PC-3 (cell line): ENCODE measurements at regions not wholly inside any gene's neighbourhood (a gene's known extent, or its start where the extent isn't known, plus 50 kb on each side); places are given as distances from the start of the nearest gene placed in this dataset.

Source experiments
- ATAC-seq: fragments of 200-7000 bp; cut with Tn5 transposase; 2 replicates; pipeline ENCODE4 v1.9.1; 2020; ENCODE audit warnings: mild to moderate bottlenecking, moderate library complexity
- BruUV-seq: library from RNA; stranded (reverse); fragments of 400-500 nt; replicated peaks from 2 replicates; lab custom pipeline; 2021; lab: Mats Ljungman, UMichigan
- CTCF ChIA-PET: fragments of 300-600 bp; sonication (Branson Sonifier 250); formaldehyde crosslinking; loops from one replicate; lab custom pipeline; 2022; ENCODE audit warnings: antibody characterized with exemption; lab: Charles Lee
- POLR2A ChIA-PET: fragments of 300-600 bp; sonication (Branson Sonifier 250); formaldehyde crosslinking; loops from one replicate; lab custom pipeline; 2022; ENCODE audit warnings: antibody characterized with exemption; ENCODE audit not compliant: unreplicated experiment; lab: Charles Lee
- DNase-seq: peaks from one replicate; pipeline ENCODE4 v3.0.0-alpha.2; 2015
- H2AFZ ChIP-seq: fragments of 300-600 bp; sonication (generic); 2 replicates; pipeline ENCODE4 v1.6.0; 2016; ENCODE audit warnings: antibody characterized with exemption, low read length
- H3F3A ChIP-seq: fragments of 300-600 bp; sonication (generic); one replicate; pipeline ENCODE4 v1.6.0; 2017; ENCODE audit warnings: antibody characterized with exemption, low read length, control low read depth, mild to moderate bottlenecking; ENCODE audit not compliant: unreplicated experiment
- H3K27ac ChIP-seq: fragments of 300-600 bp; sonication (generic); 2 replicates; pipeline ENCODE4 v1.5.1; 2016; ENCODE audit warnings: mild to moderate bottlenecking, low read length
- H3K27me3 ChIP-seq: fragments of 300-600 bp; sonication (generic); 2 replicates; pipeline ENCODE4 v1.6.1; 2016; ENCODE audit warnings: low read length, mixed read lengths
- H3K36me3 ChIP-seq: fragments of 300-600 bp; sonication (generic); 2 replicates; pipeline ENCODE4 v1.6.1; 2016; ENCODE audit warnings: low read depth, mixed run types, low read length, mixed read lengths
- H3K4me1 ChIP-seq: fragments of 300-600 bp; sonication (generic); 2 replicates; pipeline ENCODE4 v1.5.1; 2016; ENCODE audit warnings: low read length; ENCODE audit not compliant: insufficient read depth
- H3K4me2 ChIP-seq: fragments of 300-600 bp; sonication (generic); 2 replicates; pipeline ENCODE4 v1.6.0; 2016; ENCODE audit warnings: low read length
- H3K4me3 ChIP-seq: fragments of 300-600 bp; sonication (generic); 2 replicates; pipeline ENCODE4 v1.5.1; 2016; ENCODE audit warnings: mild to moderate bottlenecking, low read length, mixed read lengths
- H3K79me2 ChIP-seq: fragments of 300-600 bp; sonication (generic); 2 replicates; pipeline ENCODE4 v1.6.1; 2017; ENCODE audit warnings: low read length, mixed read lengths
- H3K9ac ChIP-seq: fragments of 300-600 bp; sonication (generic); 2 replicates; pipeline ENCODE4 v1.6.0; 2016; ENCODE audit warnings: mild to moderate bottlenecking, low read length
- H3K9me2 ChIP-seq: fragments of 300-600 bp; sonication (generic); replicated peaks from 2 replicates; pipeline ENCODE4 v1.6.1; 2016; ENCODE audit warnings: mixed run types, low read length, mixed read lengths
- H3K9me3 ChIP-seq: fragments of 300-600 bp; sonication (generic); 2 replicates; pipeline ENCODE4 v1.6.1; 2016; ENCODE audit warnings: low read length, mixed read lengths
- H4K20me1 ChIP-seq: fragments of 300-600 bp; sonication (generic); 2 replicates; pipeline ENCODE4 v1.6.1; 2016; ENCODE audit warnings: low read length, mixed read lengths
- EZH2 ChIP-seq: fragments of 300-600 bp; sonication (generic); IDR thresholded peaks from one replicate; pipeline ENCODE4 v1.6.1; 2017; ENCODE audit warnings: antibody characterized with exemption, mild to moderate bottlenecking, low read length; ENCODE audit not compliant: unreplicated experiment
- EZH2phosphoT487 ChIP-seq: fragments of 300-600 bp; sonication (generic); IDR thresholded peaks from 2 replicates; pipeline ENCODE4 v1.6.1; 2018; ENCODE audit warnings: mild to moderate bottlenecking, antibody characterized with exemption, low read length, borderline replicate concordance
- intact Hi-C: fragments of 100-400 bp; cut with micrococcal nuclease; formaldehyde crosslinking; loops from 2 replicates; pipeline ENCODE4 v1.9.0; 2023
- TF ChIP-seq, protein P1 (sequence below): fragments of 300-600 bp; sonication (generic); conservative IDR thresholded peaks from 2 replicates; pipeline ENCODE4 v1.5.1; 2017; ENCODE audit warnings: antibody characterized with exemption, low read depth, mild to moderate bottlenecking, low read length

DNA sequence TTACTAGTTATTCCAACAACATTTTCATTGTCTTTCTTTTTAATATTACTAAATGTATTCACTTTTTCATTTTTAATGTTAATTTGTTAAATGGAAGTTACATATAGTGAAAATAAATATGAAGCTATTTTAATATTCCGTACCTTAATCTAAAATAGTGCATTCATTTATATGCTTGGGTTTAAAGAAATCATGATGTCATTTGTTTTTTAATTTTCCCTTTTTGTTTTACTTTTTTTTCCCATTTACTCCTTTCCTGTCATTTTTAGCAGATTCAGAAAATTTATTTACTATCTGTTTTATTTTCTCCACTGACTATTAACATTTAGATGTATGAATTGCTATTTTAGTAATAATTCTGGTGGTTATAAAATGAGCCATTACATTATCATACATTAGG lies 183.0 kb upstream of the CDH9 start:
- no peaks in the 10 kb centered on the region for H3F3A ChIP-seq
- CTCF ChIA-PET, result no interaction called here
- H3K79me2 ChIP-seq, result no peaks in the 10 kb centered on the region
- no peaks in the 10 kb centered on the region for H3K4me1 ChIP-seq
- POLR2A ChIA-PET, result no interaction called here
- no peaks in the 10 kb centered on the region for H3K27me3 ChIP-seq
- H3K9me3 ChIP-seq, result no peaks in the 10 kb centered on the region
- H3K36me3 ChIP-seq, result no peaks in the 10 kb centered on the region
- BruUV-seq, result no TSS peak
- no peak overlapping the region for H3K4me3 ChIP-seq
- H3K9ac ChIP-seq, result no peak overlapping the region
- no peaks in the 10 kb centered on the region for H3K9me2 ChIP-seq
- H3K4me2 ChIP-seq, result no peak overlapping the region
- ATAC-seq (no peak), DNase-seq (no peak)
- TF ChIP-seq, protein P1, sequence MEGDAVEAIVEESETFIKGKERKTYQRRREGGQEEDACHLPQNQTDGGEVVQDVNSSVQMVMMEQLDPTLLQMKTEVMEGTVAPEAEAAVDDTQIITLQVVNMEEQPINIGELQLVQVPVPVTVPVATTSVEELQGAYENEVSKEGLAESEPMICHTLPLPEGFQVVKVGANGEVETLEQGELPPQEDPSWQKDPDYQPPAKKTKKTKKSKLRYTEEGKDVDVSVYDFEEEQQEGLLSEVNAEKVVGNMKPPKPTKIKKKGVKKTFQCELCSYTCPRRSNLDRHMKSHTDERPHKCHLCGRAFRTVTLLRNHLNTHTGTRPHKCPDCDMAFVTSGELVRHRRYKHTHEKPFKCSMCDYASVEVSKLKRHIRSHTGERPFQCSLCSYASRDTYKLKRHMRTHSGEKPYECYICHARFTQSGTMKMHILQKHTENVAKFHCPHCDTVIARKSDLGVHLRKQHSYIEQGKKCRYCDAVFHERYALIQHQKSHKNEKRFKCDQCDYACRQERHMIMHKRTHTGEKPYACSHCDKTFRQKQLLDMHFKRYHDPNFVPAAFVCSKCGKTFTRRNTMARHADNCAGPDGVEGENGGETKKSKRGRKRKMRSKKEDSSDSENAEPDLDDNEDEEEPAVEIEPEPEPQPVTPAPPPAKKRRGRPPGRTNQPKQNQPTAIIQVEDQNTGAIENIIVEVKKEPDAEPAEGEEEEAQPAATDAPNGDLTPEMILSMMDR, result no peak
- TF ChIP-seq EZH2phosphoT487 (no peak), EZH2 (no peak)
- intact Hi-C loops, result no loop called here
- no peaks in the 10 kb centered on the region for H4K20me1 ChIP-seq
- H2AFZ ChIP-seq, result no peak overlapping the region
- H3K27ac ChIP-seq, result no peak overlapping the region

DNA sequence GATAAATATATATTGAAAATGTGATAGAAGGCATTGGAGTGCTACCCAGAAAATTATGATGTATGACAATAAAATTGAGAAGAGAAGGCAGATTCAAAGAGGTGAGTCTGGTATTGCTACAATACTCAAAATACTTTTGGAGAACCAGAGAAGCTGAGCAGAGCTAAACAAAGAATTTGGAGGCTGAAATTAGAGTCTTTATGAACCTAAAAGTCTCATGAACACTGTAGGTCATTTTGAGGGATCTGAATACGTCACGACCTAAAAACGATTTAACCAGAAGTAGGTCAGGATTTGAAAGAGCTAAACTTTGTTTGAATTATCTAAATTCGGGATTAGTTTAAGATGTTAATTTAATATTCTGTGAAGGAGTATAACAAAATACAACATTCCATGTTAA lies 182.4 kb upstream of the CDH9 start:
- Histone ChIP-seq H3K9me3 (no peaks in the 10 kb centered on the region), H3K9ac (no peak overlapping the region), H3K4me1 (no peaks in the 10 kb centered on the region), H3K79me2 (no peaks in the 10 kb centered on the region), H4K20me1 (no peaks in the 10 kb centered on the region), H3K27me3 (no peaks in the 10 kb centered on the region), H3K4me3 (no peak overlapping the region), H3F3A (no peaks in the 10 kb centered on the region), H3K4me2 (no peak overlapping the region), H3K27ac (no peak overlapping the region), H3K9me2 (no peaks in the 10 kb centered on the region), H2AFZ (no peak overlapping the region), H3K36me3 (no peaks in the 10 kb centered on the region)
- CTCF ChIA-PET, result no interaction called here
- POLR2A ChIA-PET, result no interaction called here
- TF ChIP-seq, protein P1, result no peak
- TF ChIP-seq EZH2 (no peak), EZH2phosphoT487 (no peak)
- no peak for ATAC-seq
- intact Hi-C loops, result no loop called here
- no TSS peak for BruUV-seq
- DNase-seq, result no peak

DNA sequence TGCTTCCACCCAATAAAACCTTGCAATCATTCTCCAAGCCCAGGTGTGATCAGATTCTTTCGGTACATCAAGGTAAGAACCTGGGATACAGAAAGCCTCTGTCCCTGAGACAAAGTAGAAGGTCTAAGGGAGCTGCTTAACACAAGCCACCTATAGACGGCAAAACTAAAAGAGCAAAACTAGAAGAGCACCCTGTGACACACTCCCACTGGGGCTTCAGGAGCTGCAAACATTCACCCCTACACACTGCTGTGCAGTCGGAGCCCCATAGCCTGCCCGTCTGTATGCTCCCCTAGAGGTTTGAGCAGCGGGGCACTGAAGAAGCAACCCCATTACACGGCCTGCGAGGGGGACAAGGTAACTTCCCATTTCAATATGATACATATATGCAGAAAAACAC lies 179.6 kb upstream of the CDH9 start:
- Histone ChIP-seq H3F3A (no peaks in the 10 kb centered on the region), H2AFZ (no peak overlapping the region), H3K4me1 (no peaks in the 10 kb centered on the region), H3K27ac (no peak overlapping the region), H4K20me1 (no peaks in the 10 kb centered on the region), H3K79me2 (no peaks in the 10 kb centered on the region), H3K36me3 (no peaks in the 10 kb centered on the region), H3K4me2 (no peak overlapping the region), H3K9me2 (no peaks in the 10 kb centered on the region), H3K4me3 (no peak overlapping the region), H3K9me3 (no peaks in the 10 kb centered on the region), H3K9ac (no peak overlapping the region), H3K27me3 (no peaks in the 10 kb centered on the region)
- no TSS peak for BruUV-seq
- ATAC-seq (no peak), DNase-seq (no peak)
- CTCF ChIA-PET, result no interaction called here
- TF ChIP-seq EZH2phosphoT487 (no peak), EZH2 (no peak)
- TF ChIP-seq, protein P1, result no peak
- intact Hi-C loops, result no loop called here
- POLR2A ChIA-PET, result no interaction called here
